HAP-1 (cell line): ENCODE measurements at regions not wholly inside any gene's neighbourhood (a gene's known extent, or its start where the extent isn't known, plus 50 kb on each side); places are given as distances from the start of the nearest gene placed in this dataset.
A peak's percentile ranks its signal among the peaks of the same experiment; 100 is the strongest.

ENCODE experiments used
- DNase-seq, 2 experiments: peaks; one replicate each; pipeline ENCODE4 v3.0.0-alpha.2; 2016 to 2020; ENCODE audit warnings: low spot score in 2 of 2
- H3K27me3 ChIP-seq: fragments of 250-450 bp; sonication (Bioruptor Pico); 2 replicates; pipeline ENCODE4 v1.5.1; 2020; ENCODE audit warnings: low read depth, mild to moderate bottlenecking, moderate library complexity
- H3K36me3 ChIP-seq: fragments of 250-450 bp; sonication (Bioruptor Pico); replicated peaks from 2 replicates; pipeline ENCODE4 v1.5.1; 2020; ENCODE audit warnings: mild to moderate bottlenecking
- H3K4me1 ChIP-seq: fragments of 250-450 bp; sonication (Bioruptor Pico); 2 replicates; pipeline ENCODE4 v1.5.1; 2020; ENCODE audit warnings: mild to moderate bottlenecking
- H3K4me3 ChIP-seq: fragments of 250-450 bp; sonication (Bioruptor Pico); 2 replicates; pipeline ENCODE4 v1.5.1; 2020; ENCODE audit warnings: mild to moderate bottlenecking, moderate library complexity
- H3K9me3 ChIP-seq: fragments of 250-450 bp; sonication (Bioruptor Pico); 2 replicates; pipeline ENCODE4 v1.5.1; 2020; ENCODE audit warnings: mild to moderate bottlenecking, moderate library complexity
- in situ Hi-C: fragments of 300-500 bp; cut with MboI; formaldehyde crosslinking; loops from 3 replicates; pipeline ENCODE4 v1.14.3; 2020; ENCODE audit warnings: low sequenced_read_pairs, inconsistent platforms, mixed read lengths

- Histone ChIP-seq H3K36me3 (no peaks in the 10 kb centered on the region; the same call in 1 of the 2 replicates), H3K4me1 (no peaks in the 10 kb centered on the region), H3K9me3 (no peaks in the 10 kb centered on the region), H3K27me3 (no peaks in the 10 kb centered on the region), H3K4me3 (no peak overlapping the region)
- no peak for DNase-seq
- in situ Hi-C loops, result no loop called here
These were observed 680.6 kb downstream of the TECRL start for GRCh38 chr4:63728480-63729177.

DNA sequence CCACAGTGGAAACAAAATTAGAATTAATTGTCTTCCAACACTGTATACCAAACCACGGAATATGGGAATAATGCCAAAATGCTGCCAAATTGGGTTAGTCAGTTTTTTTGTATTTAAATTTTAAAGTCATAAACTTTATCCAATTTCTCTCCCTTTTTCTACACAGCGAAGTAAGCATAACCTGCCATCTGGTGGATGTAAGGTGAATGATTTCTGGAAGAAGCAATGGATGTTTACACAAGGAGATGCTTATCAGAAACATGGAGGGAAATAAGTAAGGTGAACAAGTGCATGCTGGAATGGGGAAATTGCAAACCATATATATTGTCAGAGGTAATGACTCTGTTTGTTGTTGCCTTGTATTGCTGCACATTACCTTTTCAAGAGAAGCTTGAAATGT lies 691.9 kb downstream of the TECRL start:
- Histone ChIP-seq H3K27me3 (no peaks in the 10 kb centered on the region), H3K4me3 (no peak overlapping the region), H3K4me1 (no peaks in the 10 kb centered on the region), H3K36me3 (no peaks in the 10 kb centered on the region), H3K9me3 (no peaks in the 10 kb centered on the region)
- DNase-seq, result peak in 1 of 2 experiments; percentile 73
- in situ Hi-C loops, result no loop called here

DNA sequence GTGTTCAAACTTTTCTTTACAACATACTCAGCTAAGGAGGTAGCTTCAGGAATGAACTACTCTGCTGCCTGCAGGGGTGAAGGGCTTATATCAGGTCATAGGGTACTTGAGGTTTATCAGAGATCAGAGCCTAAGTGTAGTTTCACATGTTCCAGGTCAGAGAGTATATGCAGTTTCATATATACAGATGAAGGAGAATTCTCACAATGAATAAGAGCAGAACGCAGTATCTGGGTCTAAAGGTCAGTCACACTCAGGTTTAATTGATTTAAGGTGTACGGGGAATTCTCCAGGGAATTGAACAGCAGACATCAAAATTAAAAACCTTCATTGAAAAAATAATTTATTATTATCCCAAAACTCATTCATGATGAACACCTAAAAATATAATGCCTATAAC lies 700.6 kb downstream of the TECRL start:
- no peaks in the 10 kb centered on the region for H3K4me1 ChIP-seq
- no peaks in the 10 kb centered on the region for H3K36me3 ChIP-seq
- in situ Hi-C loops, result no loop called here
- no peak for DNase-seq
- no peaks in the 10 kb centered on the region for H3K9me3 ChIP-seq
- H3K27me3 ChIP-seq, result no peaks in the 10 kb centered on the region
- no peak overlapping the region for H3K4me3 ChIP-seq

- DNase-seq, result no peak
- no peak overlapping the region for H3K4me3 ChIP-seq
- no peaks in the 10 kb centered on the region for H3K36me3 ChIP-seq
- no peaks in the 10 kb centered on the region for H3K27me3 ChIP-seq
- H3K9me3 ChIP-seq, result no peaks in the 10 kb centered on the region
- H3K4me1 ChIP-seq, result no peaks in the 10 kb centered on the region
- in situ Hi-C loops, result no loop called here
These were observed 708.7 kb downstream of the TECRL start for GRCh38 chr4:63700569-63700968.

DNA sequence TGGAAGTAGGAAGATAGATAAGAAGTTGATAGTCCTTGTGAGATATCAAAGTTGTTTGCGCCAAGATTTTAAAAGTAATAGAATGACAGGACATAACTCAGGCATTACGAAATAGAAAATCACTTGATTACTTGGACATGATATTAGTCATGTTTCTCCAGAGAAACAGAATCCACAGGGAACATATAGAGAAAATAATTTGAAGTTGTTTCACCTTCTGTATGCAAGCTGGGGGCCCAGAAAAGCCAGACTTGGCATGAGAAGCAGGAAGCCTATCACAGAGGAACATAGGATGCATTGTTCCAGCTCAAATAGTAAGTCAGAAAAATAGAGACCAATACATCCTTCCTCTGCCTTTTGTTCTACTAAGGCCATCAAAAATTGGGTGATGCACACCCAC lies 715.9 kb downstream of the TECRL start:
- DNase-seq, result no peak
- no peaks in the 10 kb centered on the region for H3K27me3 ChIP-seq
- in situ Hi-C loops, result no loop called here
- H3K4me3 ChIP-seq, result no peak overlapping the region
- no peaks in the 10 kb centered on the region for H3K4me1 ChIP-seq
- no peaks in the 10 kb centered on the region for H3K9me3 ChIP-seq
- no peaks in the 10 kb centered on the region for H3K36me3 ChIP-seq

- no peaks in the 10 kb centered on the region for H3K9me3 ChIP-seq
- in situ Hi-C loops, result no loop called here
- H3K27me3 ChIP-seq, result no peaks in the 10 kb centered on the region
- H3K36me3 ChIP-seq, result no peaks in the 10 kb centered on the region
- no peak for DNase-seq
- H3K4me3 ChIP-seq, result no peak overlapping the region
- H3K4me1 ChIP-seq, result no peaks in the 10 kb centered on the region
These were observed 730.8 kb downstream of the TECRL start for GRCh38 chr4:63678358-63678931.

GRCh38 chr4:63670735-63671134 lies 738.5 kb downstream of the TECRL start:
- Histone ChIP-seq H3K4me3 (no peak overlapping the region), H3K27me3 (no peaks in the 10 kb centered on the region), H3K9me3 (no peaks in the 10 kb centered on the region), H3K4me1 (no peaks in the 10 kb centered on the region), H3K36me3 (no peaks in the 10 kb centered on the region)
- no peak for DNase-seq
- in situ Hi-C loops, result no loop called here

- Histone ChIP-seq H3K27me3 (no peaks in the 10 kb centered on the region), H3K9me3 (no peaks in the 10 kb centered on the region), H3K36me3 (no peaks in the 10 kb centered on the region), H3K4me1 (no peaks in the 10 kb centered on the region), H3K4me3 (no peak overlapping the region)
- DNase-seq, result no peak
- in situ Hi-C loops, result no loop called here
These were observed 745.4 kb downstream of the TECRL start for GRCh38 chr4:63663870-63664269.

GRCh38 chr4:63644396-63644795 lies 764.9 kb downstream of the TECRL start:
- Histone ChIP-seq H3K4me1 (no peaks in the 10 kb centered on the region), H3K4me3 (no peak overlapping the region), H3K36me3 (no peaks in the 10 kb centered on the region), H3K9me3 (no peaks in the 10 kb centered on the region), H3K27me3 (no peaks in the 10 kb centered on the region)
- DNase-seq, result no peak
- in situ Hi-C loops, result no loop called here

DNA sequence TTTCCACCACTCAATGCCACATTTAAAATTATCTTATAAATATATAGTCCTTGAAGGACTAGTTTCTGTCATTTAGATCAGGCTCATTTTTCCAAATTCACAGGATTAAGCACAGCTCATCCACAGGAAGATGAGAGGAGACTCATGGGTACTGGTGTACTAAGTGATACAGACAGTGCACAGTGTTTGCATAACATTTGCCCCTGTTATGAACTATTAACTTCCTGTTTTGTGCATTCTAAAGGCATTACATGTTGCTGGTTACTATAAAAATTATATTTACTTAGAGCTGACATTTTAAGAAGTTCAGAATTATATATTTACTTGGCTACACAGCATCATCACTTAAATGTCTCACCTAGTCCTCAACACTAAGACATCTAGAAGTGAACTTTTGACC lies 772.0 kb downstream of the TECRL start:
- Histone ChIP-seq H3K9me3 (no peaks in the 10 kb centered on the region), H3K4me1 (no peaks in the 10 kb centered on the region), H3K4me3 (no peak overlapping the region), H3K27me3 (no peaks in the 10 kb centered on the region), H3K36me3 (no peaks in the 10 kb centered on the region)
- in situ Hi-C loops, result no loop called here
- DNase-seq, result no peak

DNA sequence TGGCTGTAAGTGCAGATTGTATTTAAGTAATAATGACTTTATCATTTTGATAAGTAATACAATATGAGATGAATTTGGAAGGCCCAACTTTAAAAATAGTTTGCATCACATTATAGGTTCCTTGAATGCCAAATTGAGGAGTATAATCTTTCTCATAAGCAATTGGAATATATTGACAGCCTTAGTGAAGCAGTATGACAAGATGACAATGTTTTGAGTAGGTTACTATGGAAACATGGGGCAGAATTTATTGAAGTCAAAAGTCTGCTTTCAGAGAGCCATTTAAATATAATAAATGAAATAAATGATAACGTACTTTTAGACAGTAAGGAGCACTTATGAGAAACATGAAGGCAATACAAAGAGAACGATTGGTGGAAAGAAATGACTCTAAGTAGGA lies 776.4 kb downstream of the TECRL start:
- H3K9me3 ChIP-seq, result no peaks in the 10 kb centered on the region
- H3K4me3 ChIP-seq, result no peak overlapping the region
- no peaks in the 10 kb centered on the region for H3K27me3 ChIP-seq
- DNase-seq, result no peak
- no peaks in the 10 kb centered on the region for H3K4me1 ChIP-seq
- in situ Hi-C loops, result no loop called here
- no peaks in the 10 kb centered on the region for H3K36me3 ChIP-seq

- in situ Hi-C loops, result no loop called here
- no peaks in the 10 kb centered on the region for H3K4me1 ChIP-seq
- no peak overlapping the region for H3K4me3 ChIP-seq
- no peaks in the 10 kb centered on the region for H3K36me3 ChIP-seq
- H3K9me3 ChIP-seq, result no peaks in the 10 kb centered on the region
- DNase-seq, result no peak
- H3K27me3 ChIP-seq, result no peaks in the 10 kb centered on the region
These were observed 789.0 kb downstream of the TECRL start for GRCh38 chr4:63620271-63620670.

DNA sequence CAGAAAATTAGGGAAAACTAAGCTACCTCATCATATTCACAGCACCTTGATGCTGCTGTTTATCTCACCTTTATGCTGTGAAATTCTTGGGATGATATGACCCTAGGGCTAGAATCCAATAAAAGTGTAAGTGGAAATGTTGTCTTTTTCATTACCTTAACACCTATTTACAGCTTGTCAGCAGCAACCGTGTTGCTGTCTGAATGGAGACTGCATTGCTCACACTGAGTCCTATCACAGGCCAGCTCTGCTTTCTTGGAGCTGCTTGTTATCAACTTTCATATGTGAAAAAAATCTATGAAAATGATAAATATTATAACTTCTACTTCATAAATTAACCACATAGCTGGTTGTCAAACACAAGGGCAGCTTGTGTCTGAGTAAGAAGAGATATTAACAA lies 789.5 kb downstream of the TECRL start:
- Histone ChIP-seq H3K4me3 (no peak overlapping the region), H3K27me3 (no peaks in the 10 kb centered on the region), H3K9me3 (no peaks in the 10 kb centered on the region), H3K36me3 (no peaks in the 10 kb centered on the region), H3K4me1 (no peaks in the 10 kb centered on the region)
- in situ Hi-C loops, result no loop called here
- no peak for DNase-seq

DNA sequence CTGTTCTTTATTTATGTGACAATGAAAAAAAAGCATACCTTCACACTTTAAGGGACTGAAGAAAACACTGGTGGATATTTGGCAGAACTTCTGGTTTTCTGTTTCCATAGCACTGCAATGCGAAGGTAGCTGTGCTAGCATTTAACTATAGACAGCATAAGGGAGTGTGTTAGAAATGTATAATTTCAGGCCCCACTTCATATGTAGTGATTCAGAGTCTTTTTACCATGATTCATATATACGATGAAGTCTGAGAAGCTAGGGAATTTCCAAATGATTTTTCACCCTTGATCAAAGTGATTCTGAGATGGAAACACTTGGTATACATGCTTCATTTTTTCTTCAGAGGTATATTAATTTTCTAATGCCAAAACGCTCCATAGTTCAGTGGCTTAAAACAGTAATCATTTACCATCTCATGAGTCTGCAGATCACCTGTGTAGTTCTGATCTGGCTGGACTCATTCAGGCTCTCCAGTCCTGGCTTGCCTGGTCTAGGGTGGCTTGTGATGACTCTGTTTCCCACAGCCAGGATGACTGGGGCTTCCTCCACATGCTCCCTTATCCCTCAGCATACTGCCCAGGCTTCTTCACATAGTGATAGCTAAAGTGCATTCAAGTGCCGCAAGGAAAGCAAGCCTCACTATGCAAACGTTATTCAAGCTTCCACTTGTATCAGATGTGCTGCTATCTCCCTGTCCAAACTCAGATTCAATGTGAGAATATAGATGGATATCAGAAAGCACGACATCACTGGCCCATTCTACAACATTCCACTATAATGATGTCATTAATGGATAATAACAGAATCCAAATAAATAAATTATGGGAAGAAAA lies 790.1 kb downstream of the TECRL start:
- Histone ChIP-seq H3K9me3 (no peaks in the 10 kb centered on the region), H3K27me3 (no peaks in the 10 kb centered on the region), H3K4me1 (no peaks in the 10 kb centered on the region), H3K36me3 (no peaks in the 10 kb centered on the region), H3K4me3 (no peak overlapping the region)
- in situ Hi-C loops, result no loop called here
- no peak for DNase-seq
